ENCODE measurements at regions not wholly inside any gene's neighbourhood (a gene's known extent, or its start where the extent isn't known, plus 50 kb on each side); places are given as distances from the start of the nearest gene placed in this dataset.

DNA sequence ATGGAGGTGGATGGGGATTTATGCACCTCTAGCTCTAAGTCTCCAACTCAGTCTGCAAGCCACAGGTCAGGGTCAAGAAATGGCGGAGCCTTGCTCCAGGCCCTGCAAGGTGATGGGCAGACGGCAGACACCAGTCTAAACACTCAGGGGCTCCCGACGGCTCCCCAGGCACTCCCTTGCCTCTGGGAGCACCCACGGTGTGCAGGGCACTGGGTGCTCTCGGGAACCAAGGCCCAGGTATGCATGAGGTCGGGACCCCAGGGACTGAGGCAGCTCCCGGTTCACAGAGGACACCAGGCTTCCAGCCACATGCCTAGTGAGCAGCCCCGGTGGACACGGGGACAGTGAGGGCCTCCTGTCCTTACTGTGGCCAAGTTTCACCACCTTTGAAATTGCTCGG lies 53.1 kb upstream of the TTC34 start:
- no peaks in the 10 kb centered on the region for H3K4me1 ChIP-seq (ENCODE audit: insufficient read depth, low read length, poor library complexity, severe bottlenecking)
- TF ChIP-seq CTCF (conservative IDR thresholded peaks at IDR 0.05; ENCODE audit: low read length) = no peak
- H4K20me1 ChIP-seq (ENCODE audit: insufficient read depth, low read length) = no peaks in the 10 kb centered on the region
- CTCF ChIA-PET (ENCODE audit: unreplicated experiment) = no interaction called here
- POLR2A ChIA-PET = no interaction called here
- H2AFZ ChIP-seq (ENCODE audit: low read length) = no peak overlapping the region
- no peak overlapping the region for H3K4me2 ChIP-seq (ENCODE audit: low read length)
- intact Hi-C loops (cut with micrococcal nuclease; ENCODE audit: unreplicated experiment) = no loop called here
- no peak overlapping the region for H3K4me3 ChIP-seq (ENCODE audit: low read depth, low read length, poor library complexity, severe bottlenecking)
- H3K79me2 ChIP-seq (ENCODE audit: insufficient read depth, low read depth, low read length) = no peaks in the 10 kb centered on the region
- no peak for DNase-seq (ENCODE audit: low spot score)
- peaks cover 10% of the 10 kb centered on the region; the same call in 1 of the 2 replicates for H3K9me3 ChIP-seq (ENCODE audit: low read length)
- no peaks in the 10 kb centered on the region for H3K36me3 ChIP-seq (ENCODE audit: insufficient read depth, low read length)
- no peak overlapping the region for H3K27ac ChIP-seq (ENCODE audit: low read depth, low read length, poor library complexity, severe bottlenecking)
- no peaks in the 10 kb centered on the region for H3K9me2 ChIP-seq (ENCODE audit: insufficient read depth, low read length)
- no TSS peak for BruUV-seq (replicated peaks)

- Histone ChIP-seq H3K36me3 (ENCODE audit: insufficient read depth, low read length) (no peaks in the 10 kb centered on the region), H3K27ac (ENCODE audit: low read depth, low read length, poor library complexity, severe bottlenecking) (no peak overlapping the region), H2AFZ (ENCODE audit: low read length) (no peak overlapping the region), H3K4me2 (ENCODE audit: low read length) (no peak overlapping the region), H3K9me2 (ENCODE audit: insufficient read depth, low read length) (no peaks in the 10 kb centered on the region), H3K79me2 (ENCODE audit: insufficient read depth, low read depth, low read length) (no peaks in the 10 kb centered on the region), H3K9me3 (ENCODE audit: low read length) (peaks cover 10% of the 10 kb centered on the region; the same call in 1 of the 2 replicates), H3K4me1 (ENCODE audit: insufficient read depth, low read length, poor library complexity, severe bottlenecking) (no peaks in the 10 kb centered on the region), H4K20me1 (ENCODE audit: insufficient read depth, low read length) (no peaks in the 10 kb centered on the region), H3K4me3 (ENCODE audit: low read depth, low read length, poor library complexity, severe bottlenecking) (no peak overlapping the region)
- DNase-seq (ENCODE audit: low spot score) = no peak
- intact Hi-C loops (cut with micrococcal nuclease; ENCODE audit: unreplicated experiment) = no loop called here
- TF ChIP-seq EZH2phosphoT487 (IDR thresholded peaks at IDR 0.05; ENCODE audit: borderline replicate concordance, low read depth, low read length) (no peak), CTCF (conservative IDR thresholded peaks at IDR 0.05; ENCODE audit: low read length) (no peak)
- BruUV-seq (replicated peaks) = no TSS peak
- CTCF ChIA-PET (ENCODE audit: unreplicated experiment) = no interaction called here
- POLR2A ChIA-PET = no interaction called here
These were observed 53.9 kb upstream of the TTC34 start for GRCh38 chr1:2855206-2856065.

DNA sequence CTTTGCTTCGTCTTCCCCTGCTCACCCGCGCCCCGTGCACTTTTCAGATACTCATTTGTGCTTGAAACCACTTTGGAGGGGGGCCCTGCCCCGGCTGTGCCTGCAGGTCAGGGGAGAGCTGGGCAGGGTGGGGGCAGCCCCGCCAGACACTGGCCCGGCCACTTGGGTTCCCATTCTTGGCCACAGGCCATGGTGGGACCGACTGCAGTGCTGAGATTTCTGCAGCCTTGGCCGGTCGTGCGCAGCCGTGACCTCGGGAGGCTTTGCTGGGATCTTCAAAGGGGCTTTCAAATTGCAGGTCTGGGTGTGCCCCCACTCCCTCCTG lies 54.5 kb upstream of the TTC34 start:
- ChIA-PET CTCF (ENCODE audit: unreplicated experiment) (no interaction called here), POLR2A (no interaction called here)
- no TSS peak for BruUV-seq (replicated peaks)
- no peaks in the 10 kb centered on the region for H3K9me2 ChIP-seq (ENCODE audit: insufficient read depth, low read length)
- H3K36me3 ChIP-seq (ENCODE audit: insufficient read depth, low read length) = no peaks in the 10 kb centered on the region
- no peak overlapping the region for H2AFZ ChIP-seq (ENCODE audit: low read length)
- no peaks in the 10 kb centered on the region for H4K20me1 ChIP-seq (ENCODE audit: insufficient read depth, low read length)
- peaks cover 10% of the 10 kb centered on the region; the same call in 1 of the 2 replicates for H3K9me3 ChIP-seq (ENCODE audit: low read length)
- no peak for DNase-seq (ENCODE audit: low spot score)
- intact Hi-C loops (cut with micrococcal nuclease; ENCODE audit: unreplicated experiment) = no loop called here
- H3K79me2 ChIP-seq (ENCODE audit: insufficient read depth, low read depth, low read length) = no peaks in the 10 kb centered on the region
- no peak for TF ChIP-seq EZH2phosphoT487 (IDR thresholded peaks at IDR 0.05; ENCODE audit: borderline replicate concordance, low read depth, low read length)
- TF ChIP-seq CTCF (conservative IDR thresholded peaks at IDR 0.05; ENCODE audit: low read length) = no peak
- H3K4me2 ChIP-seq (ENCODE audit: low read length) = no peak overlapping the region
- H3K4me1 ChIP-seq (ENCODE audit: insufficient read depth, low read length, poor library complexity, severe bottlenecking) = no peaks in the 10 kb centered on the region
- H3K27ac ChIP-seq (ENCODE audit: low read depth, low read length, poor library complexity, severe bottlenecking) = no peak overlapping the region
- no peak overlapping the region for H3K4me3 ChIP-seq (ENCODE audit: low read depth, low read length, poor library complexity, severe bottlenecking)
